Neural crest cell (in vitro differentiated cells): ENCODE measurements at regions not wholly inside any gene's neighbourhood (a gene's known extent, or its start where the extent isn't known, plus 50 kb on each side); places are given as distances from the start of the nearest gene placed in this dataset.
"Not testable (repeated sequence)": the region's sequence is repeated elsewhere in the genome, so short reads cannot be mapped to it uniquely, and the experiment has no call there.

Source experiments
- DNase-seq: peaks from one replicate; pipeline ENCODE4 v3.0.0; 2021; ENCODE audit warnings: low read depth, mixed read lengths, low spot score
- H3K27ac Mint-ChIP-seq: one replicate; pipeline ENCODE4 v1.8.0; 2021; ENCODE audit warnings: mild to moderate bottlenecking, mixed read lengths; ENCODE audit not compliant: unreplicated experiment
- H3K27me3 Mint-ChIP-seq: 2 replicates; pipeline ENCODE4 v1.8.0; 2021; ENCODE audit warnings: low read depth, mild to moderate bottlenecking, mixed read lengths
- H3K36me3 Mint-ChIP-seq: 2 replicates; pipeline ENCODE4 v1.8.0; 2021; ENCODE audit warnings: low read depth, mild to moderate bottlenecking, mixed read lengths
- H3K4me1 Mint-ChIP-seq: 2 replicates; pipeline ENCODE4 v1.8.0; 2021; ENCODE audit warnings: mixed read lengths
- H3K4me3 Mint-ChIP-seq: one replicate; pipeline ENCODE4 v1.8.0; 2021; ENCODE audit warnings: mild to moderate bottlenecking, mixed read lengths
- H3K9me3 Mint-ChIP-seq: 2 replicates; pipeline ENCODE4 v1.8.0; 2021; ENCODE audit warnings: mixed read lengths
- CTCF ChIP-seq: fragments of 200-600 bp; sonication (generic); conservative IDR thresholded peaks from 2 replicates; pipeline ENCODE4 v1.5.0; 2021; ENCODE audit warnings: antibody characterized with exemption, mild to moderate bottlenecking

GRCh38 chr9:106218854-106219253 lies 524.5 kb downstream of the TMEM38B start:
- Mint-ChIP-seq H3K27ac (no peak overlapping the region), H3K4me3 (no peak overlapping the region), H3K27me3 (no peaks in the 10 kb centered on the region), H3K36me3 (no peaks in the 10 kb centered on the region), H3K4me1 (no peaks in the 10 kb centered on the region), H3K9me3 (peaks cover 4% of the 10 kb centered on the region)
- no peak for DNase-seq
- no peak for TF ChIP-seq CTCF

- Mint-ChIP-seq H3K36me3 (no peaks in the 10 kb centered on the region), H3K27ac (no peak overlapping the region), H3K4me1 (peaks cover 13% of the 10 kb centered on the region)
Measured at GRCh38 chr9:106220415-106220814, 526.1 kb downstream of the TMEM38B start.

GRCh38 chr9:106228861-106229260 lies 534.5 kb downstream of the TMEM38B start:
- Mint-ChIP-seq H3K4me1 (peaks cover 45% of the 10 kb centered on the region), H3K36me3 (peaks cover 6% of the 10 kb centered on the region), H3K4me3 (peak overlapping the region; percentile 4), H3K27me3 (no peaks in the 10 kb centered on the region), H3K27ac (peak overlapping the region; percentile 78), H3K9me3 (peaks cover 20% of the 10 kb centered on the region)
- TF ChIP-seq CTCF = no peak
- DNase-seq = no peak

More at GRCh38 chr9:106220415-106220814, 526.1 kb downstream of the TMEM38B start:
- H3K9me3 Mint-ChIP-seq = peaks cover 10% of the 10 kb centered on the region
- no peak for DNase-seq
- no peaks in the 10 kb centered on the region for H3K27me3 Mint-ChIP-seq
- no peak for TF ChIP-seq CTCF
- H3K4me3 Mint-ChIP-seq = no peak overlapping the region

- no peak for TF ChIP-seq CTCF
- H3K27me3 Mint-ChIP-seq = no peaks in the 10 kb centered on the region
Measured at GRCh38 chr9:106233116-106233515, 538.8 kb downstream of the TMEM38B start.

GRCh38 chr9:106260908-106261307 lies 566.6 kb downstream of the TMEM38B start:
- peaks cover 18% of the 10 kb centered on the region for H3K36me3 Mint-ChIP-seq
- H3K4me3 Mint-ChIP-seq, H3K4me1 Mint-ChIP-seq: not testable (repeated sequence)

More at GRCh38 chr9:106233116-106233515, 538.8 kb downstream of the TMEM38B start:
- Mint-ChIP-seq H3K36me3 (peaks cover 6% of the 10 kb centered on the region), H3K4me1 (peaks cover 15% of the 10 kb centered on the region), H3K9me3 (peaks cover 19% of the 10 kb centered on the region), H3K4me3 (no peak overlapping the region), H3K27ac (no peak overlapping the region)
- DNase-seq = no peak

GRCh38 chr9:106277966-106278365 lies 583.6 kb downstream of the TMEM38B start:
- DNase-seq = no peak
- Mint-ChIP-seq H3K27ac (no peak overlapping the region), H3K27me3 (no peaks in the 10 kb centered on the region), H3K9me3 (peaks cover 11% of the 10 kb centered on the region), H3K4me1 (peaks cover 6% of the 10 kb centered on the region), H3K36me3 (peaks cover 18% of the 10 kb centered on the region), H3K4me3 (no peak overlapping the region)
- TF ChIP-seq CTCF = no peak

More at GRCh38 chr9:106260908-106261307, 566.6 kb downstream of the TMEM38B start:
- not testable (repeated sequence) for DNase-seq, H3K27me3 Mint-ChIP-seq, H3K27ac Mint-ChIP-seq
- H3K9me3 Mint-ChIP-seq = peaks cover 22% of the 10 kb centered on the region
